ENCODE measurements at regions not wholly inside any gene's neighbourhood (a gene's known extent, or its start where the extent isn't known, plus 50 kb on each side); places are given as distances from the start of the nearest gene placed in this dataset.

DNA sequence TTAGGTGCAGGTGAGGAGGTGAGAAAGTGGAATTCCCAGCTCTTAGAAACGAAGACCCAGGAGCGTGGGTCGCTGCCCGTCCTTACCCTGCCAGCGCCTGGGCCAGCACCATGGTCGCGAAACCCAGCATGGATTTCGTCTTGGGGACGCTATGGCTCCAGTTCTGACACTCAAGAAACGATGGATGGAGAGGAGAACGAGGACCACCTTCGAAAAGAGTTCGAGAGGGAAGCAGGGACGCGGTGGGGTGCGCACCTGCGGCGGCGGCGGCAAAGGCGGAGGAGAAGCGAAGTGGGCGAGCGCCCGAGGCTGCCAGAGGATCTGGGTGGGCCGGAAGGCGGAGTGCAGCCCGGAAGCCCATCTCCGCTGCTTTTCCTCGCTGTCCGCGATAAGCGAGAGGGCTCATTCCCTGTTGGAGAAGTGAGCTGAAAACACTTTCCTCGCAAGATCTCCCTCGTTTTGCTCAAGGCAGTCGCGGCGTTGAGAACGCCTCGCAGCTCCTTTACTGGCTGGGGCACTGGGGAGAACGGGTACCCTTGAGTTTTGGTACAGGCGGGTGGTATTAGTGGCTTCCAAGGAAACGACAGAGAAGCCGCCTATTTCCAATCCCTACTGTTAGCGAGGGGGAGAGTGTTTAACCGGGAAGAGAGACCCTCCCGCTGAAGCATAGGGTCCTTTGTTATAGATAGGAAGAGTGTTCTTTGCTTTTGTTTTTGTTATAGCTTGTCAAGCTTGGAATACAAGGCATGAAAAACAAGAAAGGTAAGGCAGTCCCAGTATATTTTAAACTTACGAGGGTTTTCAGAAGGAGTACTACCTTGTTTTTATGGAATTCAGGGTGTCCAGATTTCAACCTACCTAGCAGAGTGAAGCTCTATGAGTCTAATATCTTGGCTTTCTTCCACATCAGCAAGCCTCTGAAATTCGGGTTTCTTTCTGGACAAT, 109.5 kb downstream of the TRIM27 start:
- TF ChIP-seq, protein P1, sequence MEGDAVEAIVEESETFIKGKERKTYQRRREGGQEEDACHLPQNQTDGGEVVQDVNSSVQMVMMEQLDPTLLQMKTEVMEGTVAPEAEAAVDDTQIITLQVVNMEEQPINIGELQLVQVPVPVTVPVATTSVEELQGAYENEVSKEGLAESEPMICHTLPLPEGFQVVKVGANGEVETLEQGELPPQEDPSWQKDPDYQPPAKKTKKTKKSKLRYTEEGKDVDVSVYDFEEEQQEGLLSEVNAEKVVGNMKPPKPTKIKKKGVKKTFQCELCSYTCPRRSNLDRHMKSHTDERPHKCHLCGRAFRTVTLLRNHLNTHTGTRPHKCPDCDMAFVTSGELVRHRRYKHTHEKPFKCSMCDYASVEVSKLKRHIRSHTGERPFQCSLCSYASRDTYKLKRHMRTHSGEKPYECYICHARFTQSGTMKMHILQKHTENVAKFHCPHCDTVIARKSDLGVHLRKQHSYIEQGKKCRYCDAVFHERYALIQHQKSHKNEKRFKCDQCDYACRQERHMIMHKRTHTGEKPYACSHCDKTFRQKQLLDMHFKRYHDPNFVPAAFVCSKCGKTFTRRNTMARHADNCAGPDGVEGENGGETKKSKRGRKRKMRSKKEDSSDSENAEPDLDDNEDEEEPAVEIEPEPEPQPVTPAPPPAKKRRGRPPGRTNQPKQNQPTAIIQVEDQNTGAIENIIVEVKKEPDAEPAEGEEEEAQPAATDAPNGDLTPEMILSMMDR (IDR thresholded peaks at IDR 0.05): no peak

DNA sequence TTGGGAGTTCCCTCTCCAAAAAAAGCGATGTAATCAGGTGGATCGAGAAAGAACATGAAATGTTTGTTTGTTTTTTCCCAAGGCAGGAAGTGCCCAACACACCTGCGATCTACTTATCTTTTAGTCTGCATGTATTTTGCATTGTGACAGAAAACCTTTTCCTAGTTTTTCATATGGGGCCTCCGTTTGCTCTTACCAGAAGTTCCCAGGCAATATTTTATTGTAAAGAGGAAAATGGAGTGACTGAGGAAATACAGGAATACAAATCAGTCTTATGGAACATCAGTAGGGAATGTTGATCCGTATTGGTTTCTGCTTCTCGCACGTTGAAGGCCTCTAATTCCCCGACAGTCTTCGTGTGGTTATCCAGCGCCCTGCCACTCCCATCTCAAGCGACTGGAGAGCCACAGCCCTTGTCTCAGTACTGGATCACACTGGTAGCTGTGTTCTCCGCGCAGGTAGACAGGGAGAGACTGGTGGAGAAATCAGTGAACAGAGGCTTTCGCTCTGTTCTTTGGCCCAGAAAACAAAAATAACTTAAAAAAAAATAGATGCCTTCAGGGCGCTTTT, 107.4 kb downstream of the TRIM27 start:
- no peak overlapping the region for H3K4me3 ChIP-seq
- H3K27me3 ChIP-seq (ENCODE audit: low read depth): peaks cover 98% of the 10 kb centered on the region
- DNase-seq: no peak
- no peak overlapping the region for H3K27ac ChIP-seq
- no peaks in the 10 kb centered on the region for H3K36me3 ChIP-seq
- no peaks in the 10 kb centered on the region for H3K4me1 ChIP-seq
- intact Hi-C loops (cut with DNase I): no loop called here
- no peaks in the 10 kb centered on the region for H3K9me3 ChIP-seq
- no peak for ATAC-seq
- TF ChIP-seq, protein P1 (IDR thresholded peaks at IDR 0.05): no peak

More for the DNA sequence above, 109.5 kb downstream of the TRIM27 start:
- no peak for ATAC-seq
- Histone ChIP-seq H3K36me3 (no peaks in the 10 kb centered on the region), H3K4me3 (no peak overlapping the region), H3K9me3 (no peaks in the 10 kb centered on the region), H3K27me3 (ENCODE audit: low read depth) (peaks cover 99% of the 10 kb centered on the region), H3K4me1 (no peaks in the 10 kb centered on the region), H3K27ac (no peak overlapping the region)
- intact Hi-C loops (cut with DNase I): no loop called here
- no peak for DNase-seq

DNA sequence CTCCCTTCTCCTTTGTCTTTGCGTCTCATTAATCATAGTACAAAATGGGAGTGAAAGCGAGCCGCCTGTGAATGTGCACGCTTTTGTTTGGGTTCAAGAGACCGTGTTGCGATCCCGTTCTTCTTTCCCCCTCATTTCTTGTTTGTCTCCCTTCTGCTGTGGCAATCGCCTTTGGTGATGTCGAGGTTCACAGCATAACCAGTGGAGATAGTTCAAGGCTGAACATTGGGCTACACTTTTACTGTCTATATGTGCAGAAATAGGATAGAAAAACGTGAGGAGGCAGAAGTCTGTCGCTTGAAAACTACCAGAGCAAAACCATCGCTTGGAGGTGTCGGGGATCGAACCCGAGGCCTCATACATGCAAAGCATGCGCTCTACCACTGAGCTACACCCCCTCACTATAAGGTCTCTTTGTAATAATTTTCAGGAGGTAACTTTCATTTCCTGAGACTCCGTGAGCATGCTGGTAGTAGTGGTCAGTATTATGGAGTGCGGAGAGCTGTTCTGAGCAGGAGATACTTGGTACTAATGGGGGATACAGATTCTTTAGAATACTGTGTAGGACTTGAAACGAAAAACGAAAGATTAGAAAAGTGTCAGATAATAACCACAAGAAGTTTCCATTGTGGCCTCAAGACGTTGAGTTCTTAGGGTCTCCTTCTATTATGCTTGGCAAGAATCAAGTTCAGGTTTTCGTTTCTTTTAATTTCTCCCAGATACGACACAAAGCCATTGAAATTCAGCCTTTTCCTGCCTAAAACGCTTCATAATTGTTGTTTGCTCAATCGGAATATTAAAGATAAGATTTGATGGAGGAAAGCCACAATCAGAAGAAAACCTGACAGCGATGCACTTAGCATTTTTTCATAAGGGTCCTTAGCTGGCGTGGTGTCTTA, 106.6 kb downstream of the TRIM27 start:
- TF ChIP-seq, protein P1 (IDR thresholded peaks at IDR 0.05): no peak
- H3K27ac ChIP-seq: no peak overlapping the region
- H3K4me3 ChIP-seq: no peak overlapping the region
- H3K4me1 ChIP-seq: no peaks in the 10 kb centered on the region
- ATAC-seq (no peak), DNase-seq (no peak)
- no peaks in the 10 kb centered on the region for H3K36me3 ChIP-seq
- peaks cover 98% of the 10 kb centered on the region for H3K27me3 ChIP-seq (ENCODE audit: low read depth)
- intact Hi-C loops (cut with DNase I): no loop called here
- no peaks in the 10 kb centered on the region for H3K9me3 ChIP-seq

DNA sequence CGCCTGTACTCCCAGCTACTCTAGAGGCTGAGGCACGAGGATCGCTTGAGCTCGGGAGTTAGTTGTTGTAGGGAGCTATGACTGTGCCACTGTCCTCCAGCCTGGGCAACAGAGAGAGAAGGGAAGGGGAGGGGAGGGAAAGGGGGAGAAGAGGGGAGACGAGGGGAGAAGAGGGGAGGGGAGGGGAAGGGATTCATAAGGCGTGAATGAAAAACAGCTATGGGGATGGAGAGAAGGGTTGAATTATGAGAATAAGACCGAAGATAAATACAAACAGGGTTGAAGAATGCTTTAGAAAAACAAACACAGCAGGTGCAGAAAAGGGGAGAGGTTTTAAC, 106.0 kb downstream of the TRIM27 start:
- Histone ChIP-seq H3K4me1 (no peaks in the 10 kb centered on the region), H3K9me3 (no peaks in the 10 kb centered on the region), H3K27me3 (ENCODE audit: low read depth) (peaks cover 98% of the 10 kb centered on the region), H3K4me3 (no peak overlapping the region), H3K27ac (no peak overlapping the region), H3K36me3 (no peaks in the 10 kb centered on the region)
- intact Hi-C loops (cut with DNase I): no loop called here
- ATAC-seq (no peak), DNase-seq (no peak)
- TF ChIP-seq, protein P1 (IDR thresholded peaks at IDR 0.05): no peak

All from lower lobe of right lung (tissue), 2 donors.